ENCODE measurements at regions not wholly inside any gene's neighbourhood (a gene's known extent, or its start where the extent isn't known, plus 50 kb on each side); places are given as distances from the start of the nearest gene placed in this dataset.
"Not testable (repeated sequence)": the region's sequence is repeated elsewhere in the genome, so short reads cannot be mapped to it uniquely, and the experiment has no call there.

DNA sequence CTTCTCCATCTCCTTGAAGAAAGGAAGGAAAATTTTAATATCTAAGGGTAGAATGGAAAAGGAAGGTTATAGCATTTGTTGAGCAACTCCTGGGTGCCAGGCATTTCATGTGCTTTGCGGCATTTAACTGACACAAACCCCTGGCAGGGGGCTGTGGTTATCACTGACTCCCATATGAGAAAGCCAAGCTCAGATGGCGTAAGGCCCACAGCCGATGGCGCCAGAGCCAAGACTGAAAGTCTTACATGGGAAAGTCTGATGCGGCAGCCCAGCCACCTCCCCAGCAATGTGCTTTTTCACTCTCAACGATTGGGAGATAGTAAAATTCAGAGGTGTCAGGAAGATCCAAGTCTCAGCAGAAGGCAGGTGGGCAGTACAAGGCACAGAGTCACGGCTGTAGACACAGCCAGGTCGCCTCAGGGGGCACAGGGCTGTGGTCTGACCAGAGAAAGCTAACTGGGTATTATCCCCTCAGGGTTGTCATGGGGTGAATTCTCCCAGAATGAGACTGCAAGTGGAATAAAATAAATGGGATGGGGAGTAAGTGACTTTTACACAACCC, 324.2 kb upstream of the NCKAP5 start:
- Histone ChIP-seq H3K9me3 (ENCODE audit: low read length) (no peaks in the 10 kb centered on the region), H3K36me3 (ENCODE audit: insufficient read depth, low read length) (no peaks in the 10 kb centered on the region), H3K27me3 (ENCODE audit: insufficient read depth, low read length, poor library complexity, severe bottlenecking) (no peaks in the 10 kb centered on the region), H3K4me3 (ENCODE audit: low read length) (no peak overlapping the region), H3K27ac (ENCODE audit: low read depth, low read length) (no peak overlapping the region), H3K4me1 (ENCODE audit: insufficient read depth, low read length) (no peaks in the 10 kb centered on the region)
- Mint-ChIP-seq H3K4me1 (peaks cover 0 to 3% (median 0%) of the 10 kb centered on the region in 3 donors), H3K4me3 (no peak overlapping the region), H3K27me3 (peaks cover 7 to 9% of the 10 kb centered on the region in 2 donors), H3K9me3 (peaks cover 3 to 6% (median 5%) of the 10 kb centered on the region in 5 donors), H3K27ac (no peak overlapping the region), H3K36me3 (peaks cover 0 to 1% (median 0%) of the 10 kb centered on the region in 3 donors)
- CTCF ChIA-PET, result no interaction called here
- POLR2A ChIA-PET, result no interaction called here
- no peak for DNase-seq

- no peak overlapping the region for H3K27ac ChIP-seq (ENCODE audit: low read depth, low read length)
- Mint-ChIP-seq H3K4me1 (peaks cover 0 to 3% (median 0%) of the 10 kb centered on the region in 3 donors), H3K4me3 (no peak overlapping the region), H3K27ac (no peak overlapping the region), H3K36me3 (peaks cover 0 to 1% (median 0%) of the 10 kb centered on the region in 3 donors), H3K27me3 (peaks cover 5 to 10% of the 10 kb centered on the region in 2 donors), H3K9me3 (peaks cover 3 to 6% (median 5%) of the 10 kb centered on the region in 5 donors)
- ChIA-PET POLR2A (no interaction called here), CTCF (no interaction called here)
- no peaks in the 10 kb centered on the region for H3K9me3 ChIP-seq (ENCODE audit: low read length)
- H3K4me3 ChIP-seq (ENCODE audit: low read length), result no peak overlapping the region
- H3K27me3 ChIP-seq (ENCODE audit: insufficient read depth, low read length, poor library complexity, severe bottlenecking), result no peaks in the 10 kb centered on the region
- no peak for DNase-seq
- no peaks in the 10 kb centered on the region for H3K4me1 ChIP-seq (ENCODE audit: insufficient read depth, low read length)
- H3K36me3 ChIP-seq (ENCODE audit: insufficient read depth, low read length), result no peaks in the 10 kb centered on the region
Observed at GRCh38 chr2:133894429-133894828, 326.2 kb upstream of the NCKAP5 start.

- H3K9me3 Mint-ChIP-seq; H3K4me3 Mint-ChIP-seq; H3K36me3 Mint-ChIP-seq; POLR2A ChIA-PET; H3K36me3 ChIP-seq (ENCODE audit: insufficient read depth, low read length); H3K27ac Mint-ChIP-seq; H3K4me1 Mint-ChIP-seq; H3K27me3 ChIP-seq (ENCODE audit: insufficient read depth, low read length, poor library complexity, severe bottlenecking); H3K27ac ChIP-seq (ENCODE audit: low read depth, low read length); DNase-seq; H3K4me1 ChIP-seq (ENCODE audit: insufficient read depth, low read length); CTCF ChIA-PET; H3K4me3 ChIP-seq (ENCODE audit: low read length); H3K9me3 ChIP-seq (ENCODE audit: low read length): not testable (repeated sequence)
- H3K27me3 Mint-ChIP-seq, result peaks cover 11 to 28% of the 10 kb centered on the region in 2 donors
Observed at GRCh38 chr2:133897838-133898237, 329.6 kb upstream of the NCKAP5 start.

DNA sequence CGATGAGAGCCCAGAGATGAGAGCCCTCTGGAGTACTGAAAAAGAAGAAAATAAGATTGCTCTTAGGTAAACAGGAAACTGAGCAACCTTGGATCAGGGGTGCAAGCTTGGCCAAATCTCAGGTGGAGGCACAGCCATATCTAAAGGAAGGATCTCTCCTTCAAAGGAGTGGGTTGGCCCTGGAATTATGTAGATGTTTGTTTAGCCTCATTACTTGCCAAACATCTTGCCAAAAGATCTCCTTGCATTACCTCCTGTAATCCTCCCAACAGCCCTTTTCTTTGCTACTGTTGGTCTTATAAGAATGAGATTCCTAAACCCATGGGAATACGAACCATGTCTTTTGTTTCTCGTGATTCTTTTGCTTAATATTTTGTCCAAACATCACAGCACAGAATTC, 332.6 kb upstream of the NCKAP5 start:
- Mint-ChIP-seq H3K4me3 (no peak overlapping the region), H3K27me3 (peaks cover 10 to 36% of the 10 kb centered on the region in 2 donors), H3K36me3 (no peaks in the 10 kb centered on the region), H3K27ac (no peak overlapping the region), H3K9me3 (peaks cover 0 to 3% (median 0%) of the 10 kb centered on the region in 5 donors), H3K4me1 (no peaks in the 10 kb centered on the region)
- no peak for DNase-seq
- Histone ChIP-seq H3K27me3 (ENCODE audit: insufficient read depth, low read length, poor library complexity, severe bottlenecking) (no peaks in the 10 kb centered on the region), H3K9me3 (ENCODE audit: low read length) (no peaks in the 10 kb centered on the region), H3K36me3 (ENCODE audit: insufficient read depth, low read length) (no peaks in the 10 kb centered on the region), H3K4me3 (ENCODE audit: low read length) (no peak overlapping the region), H3K4me1 (ENCODE audit: insufficient read depth, low read length) (no peaks in the 10 kb centered on the region), H3K27ac (ENCODE audit: low read depth, low read length) (no peak overlapping the region)
- POLR2A ChIA-PET, result no interaction called here
- CTCF ChIA-PET, result no interaction called here

- H3K27ac ChIP-seq (ENCODE audit: low read depth, low read length), result no peak overlapping the region
- peaks cover 0 to 2% (median 0%) of the 10 kb centered on the region in 3 donors for H3K36me3 Mint-ChIP-seq
- no peak for DNase-seq
- H3K27me3 ChIP-seq (ENCODE audit: insufficient read depth, low read length, poor library complexity, severe bottlenecking), result no peaks in the 10 kb centered on the region
- peaks cover 11 to 56% of the 10 kb centered on the region in 2 donors for H3K27me3 Mint-ChIP-seq
- CTCF ChIA-PET, result no interaction called here
- no peak overlapping the region for H3K4me3 ChIP-seq (ENCODE audit: low read length)
- POLR2A ChIA-PET, result no interaction called here
- no peaks in the 10 kb centered on the region for H3K9me3 ChIP-seq (ENCODE audit: low read length)
- H3K9me3 Mint-ChIP-seq, result peaks cover 0 to 13% (median 9%) of the 10 kb centered on the region in 5 donors
- no peaks in the 10 kb centered on the region for H3K4me1 Mint-ChIP-seq
- H3K4me1 ChIP-seq (ENCODE audit: insufficient read depth, low read length), result no peaks in the 10 kb centered on the region
- no peaks in the 10 kb centered on the region for H3K36me3 ChIP-seq (ENCODE audit: insufficient read depth, low read length)
- H3K4me3 Mint-ChIP-seq, result no peak overlapping the region
- no peak overlapping the region for H3K27ac Mint-ChIP-seq
Observed at GRCh38 chr2:133906396-133906795, 338.1 kb upstream of the NCKAP5 start.

DNA sequence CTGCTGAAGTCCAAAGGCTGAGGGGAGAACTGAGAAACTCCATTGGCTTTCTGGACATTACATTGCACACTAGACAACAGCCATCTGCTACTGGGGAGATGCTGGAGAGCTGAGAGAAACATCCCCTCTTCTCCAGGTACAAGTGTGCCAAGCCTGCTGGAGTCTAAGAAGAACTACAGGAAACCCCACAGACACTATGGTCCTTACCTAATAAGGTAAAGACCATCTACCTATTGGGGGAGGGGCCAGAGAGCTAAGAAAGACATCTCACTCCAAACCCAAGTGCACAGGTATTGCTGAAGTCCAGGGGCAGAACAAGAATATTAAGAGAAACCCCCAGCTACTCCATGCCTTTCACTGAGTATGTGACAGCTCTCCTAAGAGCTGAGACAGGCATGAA, 338.7 kb upstream of the NCKAP5 start:
- H3K4me3 ChIP-seq (ENCODE audit: low read length), result no peak overlapping the region
- no peak overlapping the region for H3K4me3 Mint-ChIP-seq
- no peaks in the 10 kb centered on the region for H3K4me1 ChIP-seq (ENCODE audit: insufficient read depth, low read length)
- peaks cover 0 to 2% (median 0%) of the 10 kb centered on the region in 3 donors for H3K36me3 Mint-ChIP-seq
- H3K27me3 Mint-ChIP-seq, result peaks cover 11 to 53% of the 10 kb centered on the region in 2 donors
- no peaks in the 10 kb centered on the region for H3K27me3 ChIP-seq (ENCODE audit: insufficient read depth, low read length, poor library complexity, severe bottlenecking)
- no peak for DNase-seq
- H3K4me1 Mint-ChIP-seq, result no peaks in the 10 kb centered on the region
- H3K36me3 ChIP-seq (ENCODE audit: insufficient read depth, low read length), result no peaks in the 10 kb centered on the region
- no peaks in the 10 kb centered on the region for H3K9me3 ChIP-seq (ENCODE audit: low read length)
- peaks cover 0 to 13% (median 9%) of the 10 kb centered on the region in 5 donors for H3K9me3 Mint-ChIP-seq
- H3K27ac ChIP-seq (ENCODE audit: low read depth, low read length), result no peak overlapping the region
- H3K27ac Mint-ChIP-seq, result no peak overlapping the region
- ChIA-PET POLR2A (no interaction called here), CTCF (no interaction called here)

DNA sequence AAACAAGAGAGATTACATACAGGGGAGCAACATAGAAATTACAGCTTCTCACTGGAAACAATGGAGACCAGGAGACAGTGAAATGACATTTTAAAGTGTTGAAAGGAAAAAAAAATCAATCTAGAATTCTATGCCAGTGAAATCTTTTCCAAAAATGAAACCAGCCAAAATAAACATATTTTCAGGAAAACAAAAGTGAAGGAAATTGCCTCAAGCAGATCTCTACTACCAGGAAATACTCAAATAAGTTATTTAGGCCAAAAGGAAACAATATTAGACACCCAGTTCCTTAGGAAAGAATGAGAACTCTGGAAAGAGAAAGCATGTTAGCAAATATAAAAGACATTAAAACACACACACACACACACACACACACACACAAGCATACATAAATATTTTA, 339.9 kb upstream of the NCKAP5 start:
- ChIA-PET POLR2A (no interaction called here), CTCF (no interaction called here)
- no peak overlapping the region for H3K27ac ChIP-seq (ENCODE audit: low read depth, low read length)
- H3K27ac Mint-ChIP-seq, result no peak overlapping the region
- H3K9me3 Mint-ChIP-seq, result peaks cover 0 to 13% (median 9%) of the 10 kb centered on the region in 5 donors
- no peak overlapping the region for H3K4me3 Mint-ChIP-seq
- no peaks in the 10 kb centered on the region for H3K4me1 ChIP-seq (ENCODE audit: insufficient read depth, low read length)
- no peaks in the 10 kb centered on the region for H3K4me1 Mint-ChIP-seq
- peaks cover 6 to 41% of the 10 kb centered on the region in 2 donors for H3K27me3 Mint-ChIP-seq
- no peaks in the 10 kb centered on the region for H3K36me3 ChIP-seq (ENCODE audit: insufficient read depth, low read length)
- peaks cover 0 to 2% (median 0%) of the 10 kb centered on the region in 3 donors for H3K36me3 Mint-ChIP-seq
- no peak overlapping the region for H3K4me3 ChIP-seq (ENCODE audit: low read length)
- H3K27me3 ChIP-seq (ENCODE audit: insufficient read depth, low read length, poor library complexity, severe bottlenecking), result no peaks in the 10 kb centered on the region
- DNase-seq, result no peak
- no peaks in the 10 kb centered on the region for H3K9me3 ChIP-seq (ENCODE audit: low read length)

DNA sequence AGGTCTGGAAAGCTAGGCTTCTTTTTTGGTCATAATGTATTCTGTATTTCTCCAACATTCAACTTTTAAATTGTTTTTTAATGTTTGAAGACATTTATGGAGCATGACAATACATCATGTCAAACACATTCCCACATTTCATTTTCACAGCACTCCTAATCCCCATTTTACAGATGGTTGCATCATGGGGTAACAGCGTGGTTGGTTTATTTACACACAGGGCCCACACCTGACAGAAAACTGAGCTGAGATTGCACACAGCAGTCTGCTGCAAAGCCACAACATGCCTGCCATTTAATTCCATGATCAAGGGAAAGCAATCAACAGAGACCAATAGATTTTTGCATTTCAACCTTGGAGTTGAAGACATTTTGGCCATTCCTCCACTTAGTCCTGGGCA, 335.7 kb upstream of the MGAT5 start:
- no peaks in the 10 kb centered on the region for H3K4me1 ChIP-seq (ENCODE audit: insufficient read depth, low read length)
- Mint-ChIP-seq H3K27ac (no peak overlapping the region), H3K27me3 (peaks cover 7 to 20% of the 10 kb centered on the region in 2 donors), H3K4me3 (no peak overlapping the region), H3K9me3 (peaks cover 0 to 8% (median 0%) of the 10 kb centered on the region in 5 donors), H3K36me3 (no peaks in the 10 kb centered on the region), H3K4me1 (no peaks in the 10 kb centered on the region)
- POLR2A ChIA-PET, result no interaction called here
- no peak overlapping the region for H3K27ac ChIP-seq (ENCODE audit: low read depth, low read length)
- H3K4me3 ChIP-seq (ENCODE audit: low read length), result no peak overlapping the region
- no peaks in the 10 kb centered on the region for H3K9me3 ChIP-seq (ENCODE audit: low read length)
- DNase-seq, result no peak
- CTCF ChIA-PET, result no interaction called here
- no peaks in the 10 kb centered on the region for H3K27me3 ChIP-seq (ENCODE audit: insufficient read depth, low read length, poor library complexity, severe bottlenecking)
- H3K36me3 ChIP-seq (ENCODE audit: insufficient read depth, low read length), result no peaks in the 10 kb centered on the region

DNA sequence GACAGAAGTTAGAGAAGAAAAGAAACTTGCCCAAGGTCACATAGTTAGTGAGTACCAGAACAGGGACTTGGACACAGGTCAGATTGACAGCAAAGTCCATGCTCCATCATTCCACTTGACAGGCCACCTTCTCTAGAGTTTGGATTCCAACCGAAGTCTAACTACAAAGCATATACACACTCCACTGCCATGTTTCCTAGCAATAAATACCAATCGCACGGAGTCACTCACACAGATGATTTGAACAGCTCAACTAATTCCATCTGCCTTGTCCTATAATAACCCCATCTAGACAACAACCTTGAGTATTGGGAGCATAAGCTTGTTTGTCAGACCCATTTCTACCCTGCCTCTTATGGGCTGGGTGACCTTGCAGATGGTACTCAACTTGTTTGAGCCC, 334.6 kb upstream of the MGAT5 start:
- H3K27me3 ChIP-seq (ENCODE audit: insufficient read depth, low read length, poor library complexity, severe bottlenecking), result no peaks in the 10 kb centered on the region
- H3K36me3 Mint-ChIP-seq, result no peaks in the 10 kb centered on the region
- CTCF ChIA-PET, result no interaction called here
- POLR2A ChIA-PET, result no interaction called here
- no peaks in the 10 kb centered on the region for H3K36me3 ChIP-seq (ENCODE audit: insufficient read depth, low read length)
- H3K4me1 ChIP-seq (ENCODE audit: insufficient read depth, low read length), result no peaks in the 10 kb centered on the region
- H3K27ac Mint-ChIP-seq, result no peak overlapping the region
- DNase-seq, result no peak
- peaks cover 0 to 8% (median 0%) of the 10 kb centered on the region in 5 donors for H3K9me3 Mint-ChIP-seq
- H3K4me3 ChIP-seq (ENCODE audit: low read length), result no peak overlapping the region
- H3K27ac ChIP-seq (ENCODE audit: low read depth, low read length), result no peak overlapping the region
- H3K9me3 ChIP-seq (ENCODE audit: low read length), result no peaks in the 10 kb centered on the region
- no peaks in the 10 kb centered on the region for H3K4me1 Mint-ChIP-seq
- H3K4me3 Mint-ChIP-seq, result no peak overlapping the region
- peaks cover 7 to 28% of the 10 kb centered on the region in 2 donors for H3K27me3 Mint-ChIP-seq
